ENCODE measurements at regions not wholly inside any gene's neighbourhood (a gene's known extent, or its start where the extent isn't known, plus 50 kb on each side); places are given as distances from the start of the nearest gene placed in this dataset.

DNA sequence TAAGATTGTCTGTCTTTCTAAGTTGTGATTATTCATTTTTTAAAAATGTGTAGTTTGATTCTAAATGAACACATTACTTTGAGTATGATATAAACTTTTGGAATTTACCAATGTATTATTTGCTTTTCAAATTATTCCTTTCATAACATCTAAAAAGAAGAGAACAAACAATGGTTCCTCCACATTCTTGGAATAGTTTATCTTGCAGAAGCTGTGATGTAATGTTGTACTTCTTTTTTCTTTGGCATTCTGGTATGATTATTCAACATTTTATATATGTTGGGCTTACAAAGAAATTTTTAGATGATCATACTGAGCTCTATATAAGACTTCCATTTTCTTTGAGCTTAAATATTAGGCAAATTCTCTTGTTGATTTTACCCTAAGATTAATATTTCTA lies 419.2 kb downstream of the DIPK2A start:
- DNase-seq: no peak

DNA sequence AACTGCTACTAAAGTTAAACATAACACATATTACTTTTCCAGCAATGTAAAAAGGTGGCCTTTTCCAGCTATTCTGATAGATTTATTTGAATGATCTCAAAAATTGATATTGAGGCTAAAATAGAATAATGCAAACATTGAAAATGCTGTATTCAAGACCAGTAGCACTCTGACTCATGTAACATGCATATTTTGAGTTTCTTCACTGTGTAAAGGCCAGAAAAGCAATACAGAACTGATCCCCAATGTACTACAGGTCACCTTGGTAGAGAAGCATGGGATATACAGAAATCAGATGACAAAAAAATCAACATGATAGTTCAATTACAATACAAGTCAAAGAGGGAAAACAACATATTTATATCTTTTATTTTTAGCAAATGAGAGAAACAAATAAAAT lies 419.6 kb downstream of the DIPK2A start:
- DNase-seq: no peak

DNA sequence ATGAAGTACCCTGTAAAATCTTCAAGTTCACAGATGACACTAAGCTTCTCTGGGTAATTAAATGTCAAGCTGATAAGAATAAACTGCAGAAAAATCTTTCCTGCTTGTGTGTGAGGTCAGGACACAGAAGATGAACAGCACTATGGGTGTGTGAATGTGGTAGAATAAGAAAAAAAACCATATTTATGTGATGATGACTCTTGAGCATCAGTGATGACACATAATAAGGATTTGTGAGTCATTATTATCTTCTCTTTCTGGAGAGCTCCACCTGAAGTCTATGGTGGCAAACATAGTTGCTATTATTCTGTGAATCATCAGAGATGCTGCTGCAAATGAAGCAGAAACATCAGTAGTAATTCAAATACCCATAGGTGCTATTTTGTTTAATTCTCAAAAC lies 422.4 kb downstream of the DIPK2A start:
- DNase-seq: no peak

DNA sequence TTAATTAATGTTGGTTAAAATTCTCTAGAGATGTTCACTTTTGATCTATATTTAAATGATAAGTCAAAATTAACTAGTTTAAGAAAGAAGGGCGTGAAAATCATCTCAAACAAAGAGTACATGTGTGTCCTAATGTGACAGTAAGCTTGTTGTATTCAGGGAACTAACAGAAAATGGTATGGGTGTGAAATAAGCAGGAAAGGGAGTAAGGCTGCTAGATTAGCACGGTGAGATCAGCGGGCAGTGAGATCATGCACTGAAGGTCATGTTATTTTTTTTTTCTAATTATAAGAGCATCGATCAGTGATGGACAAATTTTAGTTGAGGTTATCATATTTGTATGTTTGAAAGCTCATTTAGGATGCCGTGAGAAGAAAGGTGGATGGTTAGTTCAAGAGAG lies 430.8 kb downstream of the DIPK2A start:
- no peak for DNase-seq

DNA sequence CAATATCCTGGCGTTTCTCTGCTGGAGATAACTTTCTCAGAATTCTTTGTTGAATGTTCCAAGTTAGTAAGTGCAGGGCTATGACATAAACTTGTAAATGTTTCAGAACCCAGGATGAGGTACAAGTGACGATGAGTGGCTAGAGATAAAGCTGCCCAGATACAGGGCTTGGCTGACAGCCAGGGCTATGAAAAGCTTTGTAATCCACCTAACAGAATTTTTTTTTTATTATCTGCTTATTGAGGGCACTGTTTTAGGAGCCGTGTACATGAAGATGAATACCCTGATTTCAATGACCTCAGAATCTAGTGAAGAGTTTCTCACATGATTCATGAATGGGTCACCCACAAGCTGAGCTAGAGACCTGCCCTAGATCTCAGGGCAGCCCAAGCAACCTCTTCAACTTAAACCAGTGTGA lies 431.4 kb downstream of the DIPK2A start:
- no peak for DNase-seq

DNA sequence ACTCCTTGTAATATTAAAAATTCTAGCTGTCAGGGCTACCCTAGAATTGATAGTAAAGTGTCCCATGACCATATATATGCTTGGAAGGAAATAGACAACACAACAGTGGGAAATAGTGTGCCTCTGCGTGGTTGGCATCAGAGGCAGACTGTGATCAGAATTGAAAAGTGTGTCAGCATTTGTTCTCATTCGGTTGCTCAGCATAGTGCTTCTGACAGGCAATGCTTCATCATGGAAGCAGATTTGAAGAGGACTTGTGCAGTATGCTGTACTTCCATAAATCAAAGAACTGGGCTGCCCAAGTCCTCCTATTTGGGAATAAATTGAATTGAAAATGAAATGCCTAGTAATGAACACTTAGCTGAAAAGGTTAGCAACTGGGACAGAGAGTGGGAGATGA lies 435.7 kb downstream of the DIPK2A start:
- no peak for DNase-seq

DNA sequence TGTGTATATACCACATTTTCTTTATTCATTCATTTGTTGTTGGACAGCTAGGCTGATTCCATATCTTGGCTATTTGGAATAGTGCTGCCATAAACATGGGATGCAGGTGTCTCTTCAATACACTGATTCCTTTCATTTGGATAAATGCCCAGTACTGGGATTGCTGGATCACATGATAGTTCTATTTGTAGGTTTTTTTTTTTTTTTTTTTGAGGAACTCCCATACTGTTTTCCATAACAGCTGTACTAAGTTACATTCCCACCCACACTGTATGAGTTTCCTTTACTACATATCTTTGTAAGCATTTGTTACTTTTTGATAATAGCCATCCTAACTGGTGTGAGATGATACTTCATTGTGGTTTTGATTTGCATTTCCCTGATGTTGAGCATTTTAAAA lies 437.7 kb downstream of the DIPK2A start:
- DNase-seq: no peak

DNA sequence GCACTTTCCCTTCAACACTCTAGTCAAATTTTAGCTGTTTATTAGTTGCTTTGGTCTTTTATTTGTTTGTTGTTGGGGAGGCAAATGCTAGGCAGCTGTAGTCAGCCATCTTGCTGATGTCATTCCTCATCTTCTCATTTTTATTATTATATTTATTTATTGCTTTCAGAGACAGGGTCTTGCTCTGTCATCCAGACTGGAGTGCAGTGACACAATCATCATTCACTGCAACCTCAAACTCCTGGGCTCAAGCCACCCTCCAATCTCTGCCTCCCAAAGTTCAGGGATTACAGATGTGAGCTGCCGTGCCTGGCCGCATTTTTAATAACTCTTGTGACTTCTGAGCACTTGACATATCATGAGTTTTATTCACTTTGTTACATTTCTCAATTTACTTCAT lies 441.4 kb downstream of the DIPK2A start:
- DNase-seq: no peak

DNA sequence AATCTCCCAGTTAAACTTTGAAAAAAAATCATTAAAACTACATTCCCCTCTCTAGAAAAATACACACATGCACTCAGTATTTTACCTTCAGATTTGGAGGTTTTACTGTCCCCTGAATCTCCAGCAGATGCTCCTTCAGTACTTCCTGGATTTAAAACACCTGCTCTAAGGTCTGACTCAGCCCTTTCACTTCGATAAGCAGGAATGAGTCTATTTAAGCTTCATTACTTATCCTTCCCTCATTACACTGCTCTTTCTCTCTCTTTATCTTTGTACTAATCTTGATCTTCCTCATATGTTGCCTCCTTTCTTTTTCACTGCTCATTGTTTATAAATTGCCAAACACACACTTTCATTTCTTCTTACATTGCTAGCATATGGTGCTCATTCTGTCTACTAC lies 443.9 kb downstream of the DIPK2A start:
- DNase-seq: no peak

DNA sequence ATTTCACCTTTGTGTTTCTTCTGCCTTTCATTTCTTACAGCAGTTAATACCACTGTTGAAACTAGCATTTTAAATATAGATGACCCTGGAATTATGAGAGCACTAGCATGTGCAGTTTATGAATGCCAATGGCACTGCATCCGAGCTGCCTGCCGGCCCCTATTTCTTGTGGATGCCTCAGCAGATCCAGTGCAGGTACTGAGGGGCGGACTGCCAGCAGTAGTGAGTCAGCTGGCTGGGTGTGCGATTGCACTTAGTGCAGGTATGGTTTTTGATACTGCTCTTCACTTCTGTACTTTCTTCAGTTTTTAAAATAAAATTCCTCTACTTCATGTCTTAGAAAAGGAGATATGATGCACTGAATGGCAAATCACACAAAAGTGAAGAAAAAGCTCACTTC lies 453.0 kb downstream of the DIPK2A start:
- no peak for DNase-seq

DNA sequence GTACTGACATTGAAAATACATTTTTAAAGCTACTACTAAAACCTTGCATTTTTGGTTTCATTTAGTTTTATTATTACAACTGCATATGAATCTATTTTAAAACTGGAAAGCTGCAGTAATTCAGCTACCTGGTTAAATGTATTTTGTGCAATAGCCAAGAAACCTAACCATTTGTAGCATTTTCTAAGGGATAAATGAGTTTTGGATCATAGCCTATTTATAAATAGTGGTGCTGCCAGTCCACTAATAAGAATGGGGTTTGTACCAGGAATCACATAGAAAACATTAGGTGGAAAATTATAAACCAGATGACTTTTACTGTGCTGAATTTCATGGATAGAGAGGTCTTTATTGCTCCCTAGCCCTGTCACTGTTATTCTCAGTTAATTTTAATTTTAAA lies 454.7 kb downstream of the DIPK2A start:
- no peak for DNase-seq

DNA sequence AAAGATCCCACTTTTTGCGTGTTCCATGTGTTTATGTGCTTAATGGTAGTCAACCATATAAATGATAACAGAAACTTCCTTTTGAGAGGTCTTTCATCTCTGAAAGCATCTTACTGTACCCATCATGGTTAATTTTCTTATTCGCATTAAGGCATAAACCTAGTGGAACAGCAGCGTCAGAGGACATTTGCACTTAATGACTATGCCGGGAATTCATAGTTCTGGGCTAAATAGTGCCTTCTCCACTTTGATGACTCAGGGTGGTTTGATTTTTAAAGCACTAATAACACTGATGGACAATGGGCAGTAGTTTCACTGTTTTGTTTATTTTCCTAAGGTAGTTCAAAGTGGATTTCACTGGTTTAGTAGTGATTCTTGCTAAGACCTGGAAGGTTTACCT lies 455.3 kb downstream of the DIPK2A start:
- DNase-seq: no peak

DNA sequence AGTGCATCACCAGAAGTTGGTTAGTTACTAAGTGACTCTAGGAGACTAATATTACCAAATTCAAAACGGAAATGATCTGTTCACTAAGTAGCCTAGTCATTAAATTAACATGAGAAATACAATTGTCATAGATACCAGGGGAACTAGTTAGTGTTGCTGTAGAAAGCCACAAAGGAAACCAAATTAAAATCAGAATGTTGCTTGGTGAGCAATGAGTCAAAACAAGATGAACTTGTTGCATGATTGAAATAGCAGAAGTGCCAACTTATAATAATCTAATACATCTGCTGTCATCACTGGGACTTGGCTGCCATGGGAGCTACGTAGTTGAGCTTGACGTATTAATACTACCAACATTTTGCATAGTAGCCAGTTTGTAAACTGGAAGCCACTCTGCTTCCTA lies 458.1 kb downstream of the DIPK2A start:
- DNase-seq: no peak

DNA sequence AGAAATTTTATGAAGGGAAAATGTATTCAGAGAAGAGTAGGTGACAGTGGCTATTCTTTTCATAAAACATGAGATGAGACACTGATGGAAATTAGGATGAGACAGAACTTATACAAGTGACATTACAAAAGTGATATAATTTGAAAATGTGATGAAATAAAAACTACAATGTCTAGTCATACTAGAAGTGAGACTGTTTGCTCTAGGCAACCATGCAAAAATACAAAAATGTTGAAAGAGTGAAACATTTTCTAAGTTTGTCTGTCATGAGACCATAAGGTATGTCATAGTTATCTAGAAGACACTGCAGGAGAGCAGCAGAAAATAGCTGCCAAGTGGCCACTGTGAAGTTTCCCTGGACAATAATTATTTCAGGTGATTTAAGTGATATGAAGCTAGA lies 459.5 kb downstream of the DIPK2A start:
- DNase-seq: no peak

DNA sequence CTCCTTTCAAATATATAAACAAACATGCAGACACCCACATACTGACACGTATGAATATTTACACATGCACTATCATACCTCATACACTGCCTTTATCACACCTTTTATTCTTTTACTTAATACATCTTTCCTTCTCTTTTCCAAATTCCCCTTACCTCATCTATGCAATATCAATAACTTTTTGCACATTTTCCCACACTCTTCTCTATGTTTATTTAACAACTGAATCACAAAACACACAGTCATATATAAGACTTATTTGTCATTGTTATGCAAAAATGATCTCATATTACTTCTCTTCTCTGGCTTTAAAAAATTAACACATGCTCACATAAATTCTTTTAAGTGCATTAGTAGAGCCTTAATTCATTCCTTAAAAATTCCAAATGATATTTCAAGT lies 461.4 kb downstream of the DIPK2A start:
- DNase-seq: no peak

DNA sequence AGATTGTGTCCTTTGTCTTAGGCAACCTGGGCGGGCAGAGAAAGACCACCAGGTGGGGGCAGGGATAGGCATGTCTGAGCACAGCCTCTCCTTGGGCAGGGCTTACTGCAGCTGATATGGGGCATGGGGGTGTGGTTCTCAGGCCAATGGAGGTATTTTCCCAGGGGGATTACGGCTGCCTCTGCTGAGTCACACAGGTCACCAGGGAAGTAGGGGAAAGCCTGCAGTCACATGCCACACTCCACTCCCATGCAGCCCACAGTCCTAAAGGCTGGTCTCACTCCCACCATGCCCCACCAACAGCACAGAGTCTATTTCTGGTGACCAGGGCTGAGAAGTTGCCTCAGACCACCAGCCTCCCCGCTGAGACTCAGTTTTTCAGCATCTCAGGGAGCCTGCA lies 466.4 kb downstream of the DIPK2A start:
- DNase-seq: no peak

DNA sequence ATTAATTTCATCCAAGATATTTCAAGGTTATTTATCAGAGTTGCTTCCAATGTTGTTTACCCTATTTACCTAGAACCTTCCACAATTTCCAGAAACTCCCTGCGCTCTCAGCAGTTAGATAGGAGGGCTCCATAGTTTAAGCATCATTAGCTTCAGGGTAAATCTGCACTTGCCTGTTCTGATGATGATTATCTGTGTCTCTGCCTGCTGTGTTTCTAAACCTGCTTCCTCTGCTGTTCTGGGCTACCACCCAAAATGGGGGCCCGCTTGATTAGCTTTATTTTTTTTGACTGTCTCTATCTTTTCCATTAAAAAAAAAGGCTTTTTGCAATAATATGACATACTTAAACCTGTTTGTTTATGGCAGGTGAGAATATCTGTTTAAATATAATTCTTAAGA lies 472.4 kb downstream of the DIPK2A start:
- no peak for DNase-seq

DNA sequence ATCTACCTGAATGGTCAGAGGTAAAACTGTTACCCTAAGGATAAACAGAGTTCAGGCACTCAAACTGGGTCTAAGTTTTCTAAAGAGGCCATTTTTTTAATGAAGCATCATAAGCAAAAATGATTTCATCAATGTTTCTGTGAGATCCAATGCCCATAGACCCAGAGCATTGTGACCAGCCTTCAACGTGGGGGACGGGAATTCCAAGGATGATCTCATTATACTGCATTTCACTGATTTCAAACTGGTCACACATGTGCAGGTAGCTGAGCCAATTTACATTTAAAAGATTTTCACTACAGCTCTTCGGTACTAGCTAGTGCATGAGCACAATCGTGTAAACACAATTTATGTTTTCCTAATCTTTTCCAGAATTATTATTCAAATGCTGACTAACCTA lies 472.9 kb downstream of the DIPK2A start:
- DNase-seq: no peak

DNA sequence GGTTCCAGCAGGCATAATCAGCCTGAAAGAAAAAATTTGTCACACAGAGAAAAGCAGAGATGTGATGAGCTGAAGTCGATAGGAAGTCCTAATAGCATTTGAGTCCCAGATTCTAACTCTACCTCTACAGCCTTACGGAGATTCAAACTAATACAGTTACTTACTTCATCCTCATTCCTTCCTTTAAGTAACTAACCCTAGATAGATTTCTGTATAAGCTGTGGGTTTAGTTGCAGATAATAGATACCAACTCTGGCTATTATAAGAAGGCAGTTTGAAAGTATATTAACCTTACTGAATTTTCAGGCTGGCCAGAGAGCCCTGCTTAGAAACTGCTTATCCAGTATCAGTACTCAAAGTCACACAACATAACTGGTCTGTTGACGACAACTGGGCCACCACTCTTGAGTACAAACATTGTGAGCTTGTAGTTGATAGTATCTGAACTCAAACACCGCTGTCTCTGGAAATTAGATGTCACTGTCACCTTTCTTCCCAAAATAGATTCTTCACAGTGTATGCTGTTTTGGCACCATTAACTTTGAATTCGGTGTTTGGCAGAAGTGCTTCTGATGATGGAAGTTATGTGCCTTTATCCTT lies 484.3 kb downstream of the DIPK2A start:
- DNase-seq: no peak

DNA sequence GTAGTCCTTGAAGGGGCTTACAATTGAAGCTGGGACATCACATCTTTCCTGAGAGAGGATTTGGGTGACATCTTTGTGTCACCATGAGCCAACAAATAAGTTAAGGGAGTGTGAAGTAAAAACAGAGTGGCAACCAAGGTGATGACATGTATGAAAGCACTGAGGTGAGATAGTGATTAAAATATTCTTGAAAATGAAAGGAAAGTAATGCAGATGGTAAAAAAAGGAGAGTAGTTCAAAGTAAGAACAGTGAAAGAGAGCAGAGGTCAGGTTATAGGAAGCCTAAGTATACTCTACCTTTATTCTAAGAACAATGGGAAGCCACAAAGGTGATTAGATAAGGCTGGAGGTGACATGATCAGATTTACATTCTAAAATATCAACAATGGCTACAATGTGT lies 486.1 kb downstream of the DIPK2A start:
- no peak for DNase-seq

DNA sequence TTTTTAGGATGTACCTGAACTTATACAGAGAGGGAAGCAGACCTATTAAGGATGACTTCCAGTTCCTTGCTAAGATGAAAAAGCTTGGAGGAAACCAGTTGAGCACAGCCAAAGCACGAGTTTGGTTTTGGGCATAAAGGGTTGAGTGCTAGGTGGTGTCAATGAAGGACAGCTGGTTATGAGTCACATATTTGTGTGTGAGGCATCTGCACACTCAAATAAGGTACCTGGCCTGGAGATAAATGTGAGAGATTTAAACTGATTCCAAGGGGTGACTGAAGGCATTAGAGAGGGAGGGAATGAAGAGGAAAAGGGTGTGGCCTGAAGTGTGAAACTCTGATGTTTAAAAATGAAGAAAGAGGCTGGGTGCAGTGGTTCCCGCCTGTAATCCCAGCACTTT lies 486.7 kb downstream of the DIPK2A start:
- no peak for DNase-seq

DNA sequence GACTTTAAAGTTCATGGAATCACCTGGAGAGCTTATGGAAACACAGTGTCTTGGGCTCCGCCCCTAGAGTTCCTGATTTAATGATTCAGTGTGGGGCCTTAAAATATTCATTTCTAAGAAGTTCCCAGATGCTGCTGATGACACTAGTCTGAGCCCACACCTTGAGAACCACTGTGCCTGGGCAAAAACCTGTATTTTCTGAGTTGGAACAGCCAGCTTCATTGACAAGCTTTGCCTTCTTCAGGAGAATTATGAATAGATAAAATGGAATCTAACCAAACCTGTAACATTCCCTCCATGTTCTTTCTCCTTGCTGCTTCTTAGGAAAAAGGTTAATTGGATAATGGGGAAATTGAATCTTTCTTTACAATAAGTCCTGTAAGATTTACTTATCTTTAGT lies 490.7 kb downstream of the DIPK2A start:
- DNase-seq: no peak

DNA sequence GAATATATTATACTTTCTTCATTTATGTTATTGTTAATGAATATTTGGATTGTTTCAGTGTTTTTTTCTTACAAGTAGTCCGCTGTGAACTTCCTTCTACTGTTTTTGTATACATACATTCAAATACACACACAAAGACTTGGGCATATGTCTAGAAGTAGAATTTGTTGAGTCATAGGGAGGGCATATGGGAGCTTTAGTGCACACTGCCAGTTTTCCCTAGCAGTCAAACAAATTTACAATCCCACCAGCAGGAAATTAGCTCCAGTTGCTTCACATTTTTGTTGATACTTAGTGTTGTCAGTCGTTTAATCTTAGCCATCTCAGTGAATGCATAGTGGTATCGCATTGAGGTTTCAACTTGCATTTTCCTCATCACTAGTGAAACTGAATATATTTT lies 492.3 kb downstream of the DIPK2A start:
- DNase-seq: no peak

DNA sequence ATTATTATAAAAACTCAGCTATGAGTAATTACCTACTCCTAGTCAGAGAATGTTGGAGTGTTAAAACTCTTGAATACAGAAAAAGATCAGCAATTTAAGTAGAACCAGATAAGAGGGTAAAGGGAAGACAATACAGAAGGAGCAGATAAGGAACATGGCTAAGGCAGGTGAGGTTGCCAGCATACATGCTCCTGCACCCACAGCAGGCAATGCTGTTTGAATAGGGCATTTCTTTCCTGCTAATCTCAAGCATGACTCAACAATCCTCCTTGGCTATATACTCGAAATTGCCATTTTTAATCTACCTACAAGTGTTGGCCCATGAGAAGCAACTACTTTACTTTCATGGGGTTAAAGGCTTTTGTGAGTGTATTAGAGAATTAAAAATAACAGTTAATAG lies 494.5 kb downstream of the DIPK2A start:
- no peak for DNase-seq

DNA sequence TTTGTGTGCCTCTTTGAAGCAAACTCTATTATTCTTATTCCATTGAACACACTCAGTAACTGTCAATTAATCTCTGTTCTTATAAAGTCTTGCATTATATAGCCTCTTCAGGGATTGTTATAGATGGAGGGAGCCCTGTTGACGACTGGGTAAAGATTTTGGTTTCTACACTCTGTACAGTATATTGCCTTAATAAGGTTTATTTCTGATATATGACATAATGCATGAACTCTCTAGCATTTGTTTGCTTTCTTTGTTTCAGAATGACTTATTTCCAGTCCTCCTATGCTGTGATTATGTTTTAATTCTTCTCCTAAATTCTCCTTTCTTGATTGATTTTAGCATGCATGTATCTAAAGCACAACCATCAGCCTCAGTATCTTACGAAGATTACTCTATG lies 494.9 kb downstream of the DIPK2A start:
- DNase-seq: no peak

DNA sequence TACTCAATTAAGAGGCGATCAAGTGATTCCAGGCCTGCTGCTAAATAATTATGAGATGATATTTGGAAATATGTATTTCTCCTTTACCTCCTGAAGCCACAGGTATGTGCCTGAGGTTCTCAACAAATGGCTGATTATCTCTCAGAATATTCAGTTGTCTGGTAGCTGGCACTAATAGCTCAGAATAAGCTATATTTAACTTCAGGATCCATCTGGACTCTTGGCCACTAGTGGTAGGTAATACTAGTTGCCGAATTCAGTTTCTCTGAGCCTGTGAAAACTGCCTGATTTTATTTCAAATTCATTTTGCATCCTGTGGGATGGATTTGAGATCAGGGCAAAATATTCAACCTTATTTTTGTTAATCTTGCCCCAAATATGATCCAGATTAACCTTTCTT lies 499.0 kb downstream of the DIPK2A start:
- DNase-seq: no peak

All from activated effector memory CD4-positive, alpha-beta T cell treated with anti-CD3 and anti-CD28 coated beads, Interleukin-2, amount 50 U/mL, for 16 hours (primary cell).